ENCODE measurements at regions not wholly inside any gene's neighbourhood (a gene's known extent, or its start where the extent isn't known, plus 50 kb on each side); places are given as distances from the start of the nearest gene placed in this dataset.

DNA sequence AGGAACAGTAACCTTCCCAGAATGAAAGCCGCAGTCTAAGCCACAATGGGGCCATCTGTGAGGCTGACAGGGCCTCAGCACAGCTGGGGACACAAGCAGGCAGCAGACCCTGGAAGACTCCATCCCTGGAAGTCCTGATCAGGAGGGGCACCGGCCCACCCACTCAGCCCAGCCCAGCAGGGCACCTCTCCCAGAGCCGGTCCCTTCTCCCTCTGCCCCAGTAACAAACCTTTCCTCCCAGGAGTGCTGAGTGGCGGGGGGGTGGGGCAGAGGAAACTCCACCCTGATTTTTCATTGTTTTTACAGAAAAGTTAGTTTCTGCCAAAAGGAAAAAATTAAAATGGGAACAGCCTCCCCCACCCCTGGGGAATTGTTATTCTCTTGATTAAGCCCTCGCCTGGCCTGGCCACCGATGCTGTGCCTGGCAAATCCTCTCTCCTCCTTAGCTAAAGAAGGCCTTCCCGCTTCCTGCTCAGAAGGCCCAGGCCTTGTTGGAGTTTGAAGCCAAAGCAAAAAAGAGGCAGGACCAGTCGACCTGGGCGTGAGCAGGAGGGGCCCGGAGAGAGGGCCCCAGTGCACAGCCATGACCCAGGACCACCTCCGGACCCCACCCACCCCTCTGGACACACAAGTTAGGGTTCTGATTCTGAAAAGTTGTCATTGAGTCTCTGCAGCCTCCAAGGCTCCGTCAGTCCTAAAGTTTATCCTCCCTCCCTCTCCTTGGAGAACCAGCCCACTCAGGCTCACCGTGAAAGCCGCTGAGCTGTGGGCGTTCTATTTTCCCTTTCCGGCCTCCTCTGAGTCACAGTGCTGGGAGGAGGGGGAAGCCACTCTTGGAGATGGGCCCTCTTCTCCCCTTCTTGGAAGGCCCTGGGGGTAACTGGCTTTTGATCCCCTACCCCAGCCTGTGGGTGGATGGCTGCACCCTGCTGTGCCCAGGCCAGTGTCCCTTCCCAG, 128.4 kb upstream of the TNRC6C start (continued):
- TF ChIP-seq ZBTB34 (CRISPR knock-in tag; IDR thresholded peaks at IDR 0.05) (no peak), FOXP1 (CRISPR knock-in tag; IDR thresholded peaks at IDR 0.05) (no peak), ZNF778 (CRISPR knock-in tag; IDR thresholded peaks at IDR 0.05) (no peak), TGIF2 (CRISPR knock-in tag; IDR thresholded peaks at IDR 0.05) (no peak), CCAR2 (IDR thresholded peaks at IDR 0.05; ENCODE audit: low read depth, low read length) (no peak), RFX7 (CRISPR knock-in tag; IDR thresholded peaks at IDR 0.05) (no peak), MYC (IDR thresholded peaks at IDR 0.05; ENCODE audit: low read depth, low read length) (no peak), MYC (CRISPR knock-in tag; IDR thresholded peaks at IDR 0.05; ENCODE audit: borderline replicate concordance, low read depth) (no peak), TOE1 (IDR thresholded peaks at IDR 0.05; ENCODE audit: borderline replicate concordance) (no peak), TOE1 (CRISPR knock-in tag; IDR thresholded peaks at IDR 0.05; ENCODE audit: borderline replicate concordance, low read depth) (no peak), NR1H2 (CRISPR knock-in tag; IDR thresholded peaks at IDR 0.05) (no peak), POU5F1 (IDR thresholded peaks at IDR 0.05; ENCODE audit: borderline replicate concordance, low read depth, low read length, partially characterized antibody) (no peak), PRDM10 (IDR thresholded peaks at IDR 0.05; ENCODE audit: partially characterized antibody) (peak; percentile 85), SMAD4 (CRISPR knock-in tag; conservative IDR thresholded peaks at IDR 0.05) (no peak), ZFP91 (CRISPR knock-in tag; IDR thresholded peaks at IDR 0.05) (no peak), BRCA1 (IDR thresholded peaks at IDR 0.05) (no peak), BRCA1 (CRISPR knock-in tag; IDR thresholded peaks at IDR 0.05) (no peak), ATF4 (CRISPR knock-in tag; IDR thresholded peaks at IDR 0.05) (no peak)
- TF ChIP-seq, protein P1, sequence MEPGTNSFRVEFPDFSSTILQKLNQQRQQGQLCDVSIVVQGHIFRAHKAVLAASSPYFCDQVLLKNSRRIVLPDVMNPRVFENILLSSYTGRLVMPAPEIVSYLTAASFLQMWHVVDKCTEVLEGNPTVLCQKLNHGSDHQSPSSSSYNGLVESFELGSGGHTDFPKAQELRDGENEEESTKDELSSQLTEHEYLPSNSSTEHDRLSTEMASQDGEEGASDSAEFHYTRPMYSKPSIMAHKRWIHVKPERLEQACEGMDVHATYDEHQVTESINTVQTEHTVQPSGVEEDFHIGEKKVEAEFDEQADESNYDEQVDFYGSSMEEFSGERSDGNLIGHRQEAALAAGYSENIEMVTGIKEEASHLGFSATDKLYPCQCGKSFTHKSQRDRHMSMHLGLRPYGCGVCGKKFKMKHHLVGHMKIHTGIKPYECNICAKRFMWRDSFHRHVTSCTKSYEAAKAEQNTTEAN (CRISPR knock-in tag; IDR thresholded peaks at IDR 0.05): no peak
